ENCODE measurements at regions not wholly inside any gene's neighbourhood (a gene's known extent, or its start where the extent isn't known, plus 50 kb on each side); places are given as distances from the start of the nearest gene placed in this dataset.

GRCh38 chr6:104400844-104401243 lies 458.9 kb downstream of the HACE1 start:
- TF ChIP-seq CTCF (IDR thresholded peaks at IDR 0.05) (no peak), POLR2A (IDR thresholded peaks at IDR 0.05) (no peak), EP300 (IDR thresholded peaks at IDR 0.05; ENCODE audit: low read depth) (no peak)
